ENCODE measurements at regions not wholly inside any gene's neighbourhood (a gene's known extent, or its start where the extent isn't known, plus 50 kb on each side); places are given as distances from the start of the nearest gene placed in this dataset.

- no peak for TF ChIP-seq CTCF (IDR thresholded peaks at IDR 0.05; ENCODE audit: extremely low read depth in 1 of 2, insufficient read depth in 1 of 2, low read depth in 1 of 2, low read length in 2 of 2)
- no peak for TF ChIP-seq POLR2AphosphoS5 (IDR thresholded peaks at IDR 0.05; ENCODE audit: insufficient read depth, low read depth, low read length)
- TF ChIP-seq EZH2 (IDR thresholded peaks at IDR 0.05; ENCODE audit: borderline replicate concordance, low read depth, low read length, severe bottlenecking), result no peak
- no peak for TF ChIP-seq MYC (IDR thresholded peaks at IDR 0.05; ENCODE audit: low read depth, low read length)
- no peak for TF ChIP-seq FOS (IDR thresholded peaks at IDR 0.05; ENCODE audit: borderline replicate concordance, insufficient read depth, low read length)
- no peak for TF ChIP-seq POLR2A (IDR thresholded peaks at IDR 0.05; ENCODE audit: low read depth, low read length)
- no peak for TF ChIP-seq MAX (IDR thresholded peaks at IDR 0.05; ENCODE audit: insufficient read depth, insufficient read length)
- TF ChIP-seq JUN (IDR thresholded peaks at IDR 0.05; ENCODE audit: borderline replicate concordance, insufficient read depth, insufficient read length, low read depth), result no peak
Measured at GRCh38 chr5:67347821-67348220, 151.2 kb upstream of the CD180 start.

Measured in endothelial cell of umbilical vein (primary cell).